ENCODE measurements at regions not wholly inside any gene's neighbourhood (a gene's known extent, or its start where the extent isn't known, plus 50 kb on each side); places are given as distances from the start of the nearest gene placed in this dataset.
A peak's percentile ranks its signal among the peaks of the same experiment; 100 is the strongest.

GRCh38 chr7:67620216-67620933 lies 623.7 kb downstream of the TYW1 start:
- TF ChIP-seq POLR2A (IDR thresholded peaks at IDR 0.05) = no peak

DNA sequence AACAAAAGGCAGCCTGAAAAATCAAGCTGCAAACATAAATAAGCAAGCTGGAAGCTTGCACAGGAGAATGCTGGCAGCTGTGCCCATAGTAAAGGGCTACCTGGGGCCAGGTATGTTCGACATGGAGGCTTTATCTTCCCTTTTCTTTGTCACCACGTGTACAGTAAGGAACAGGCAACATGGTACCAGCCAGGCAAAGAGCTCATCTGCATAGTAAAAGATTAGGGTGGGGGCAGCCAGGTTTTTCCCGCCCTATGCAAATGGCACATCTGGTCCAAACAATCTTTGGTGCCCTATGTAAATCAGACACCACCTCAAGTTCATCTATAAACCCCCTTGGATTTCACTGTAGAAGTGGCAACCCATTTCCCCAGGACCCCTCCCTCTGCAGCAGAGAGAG lies 625.1 kb downstream of the TYW1 start:
- intact Hi-C loops (cut with DNase I; ENCODE audit: low total_unique reads) = no loop called here
- no peak for DNase-seq
- Histone ChIP-seq H3K4me1 (peaks cover 0 to 14% (median 4%) of the 10 kb centered on the region in 4 donors), H3K9me3 (no peaks in the 10 kb centered on the region), H3K27ac (no peak overlapping the region), H3K36me3 (no peaks in the 10 kb centered on the region), H3K27me3 (peaks cover 0 to 44% (median 8%) of the 10 kb centered on the region in 3 donors), H3K4me3 (no peak overlapping the region)
- 33 to 50% (median 41%) methylated on average over 3 of the region's 3 CpGs for WGBS, 5 donors
- TF ChIP-seq EP300 (IDR thresholded peaks at IDR 0.05) (no peak), POLR2A (IDR thresholded peaks at IDR 0.05) (no peak), POLR2AphosphoS5 (IDR thresholded peaks at IDR 0.05) (no peak)
- TF ChIP-seq, protein P1, sequence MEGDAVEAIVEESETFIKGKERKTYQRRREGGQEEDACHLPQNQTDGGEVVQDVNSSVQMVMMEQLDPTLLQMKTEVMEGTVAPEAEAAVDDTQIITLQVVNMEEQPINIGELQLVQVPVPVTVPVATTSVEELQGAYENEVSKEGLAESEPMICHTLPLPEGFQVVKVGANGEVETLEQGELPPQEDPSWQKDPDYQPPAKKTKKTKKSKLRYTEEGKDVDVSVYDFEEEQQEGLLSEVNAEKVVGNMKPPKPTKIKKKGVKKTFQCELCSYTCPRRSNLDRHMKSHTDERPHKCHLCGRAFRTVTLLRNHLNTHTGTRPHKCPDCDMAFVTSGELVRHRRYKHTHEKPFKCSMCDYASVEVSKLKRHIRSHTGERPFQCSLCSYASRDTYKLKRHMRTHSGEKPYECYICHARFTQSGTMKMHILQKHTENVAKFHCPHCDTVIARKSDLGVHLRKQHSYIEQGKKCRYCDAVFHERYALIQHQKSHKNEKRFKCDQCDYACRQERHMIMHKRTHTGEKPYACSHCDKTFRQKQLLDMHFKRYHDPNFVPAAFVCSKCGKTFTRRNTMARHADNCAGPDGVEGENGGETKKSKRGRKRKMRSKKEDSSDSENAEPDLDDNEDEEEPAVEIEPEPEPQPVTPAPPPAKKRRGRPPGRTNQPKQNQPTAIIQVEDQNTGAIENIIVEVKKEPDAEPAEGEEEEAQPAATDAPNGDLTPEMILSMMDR (IDR thresholded peaks at IDR 0.05) = no peak

More at GRCh38 chr7:67620216-67620933, 623.7 kb downstream of the TYW1 start:
- H3K27ac ChIP-seq = no peak overlapping the region
- no peak for DNase-seq
- H3K27me3 ChIP-seq = peaks cover 0 to 50% (median 8%) of the 10 kb centered on the region in 3 donors
- WGBS, 5 donors = 69 to 82% (median 73%) methylated on average over 12 of the region's 12 CpGs
- intact Hi-C loops (cut with DNase I; ENCODE audit: low total_unique reads) = no loop called here
- no peaks in the 10 kb centered on the region for H3K9me3 ChIP-seq
- H3K36me3 ChIP-seq = no peaks in the 10 kb centered on the region
- no peak overlapping the region for H3K4me3 ChIP-seq
- peaks cover 0 to 11% (median 2%) of the 10 kb centered on the region in 4 donors for H3K4me1 ChIP-seq

DNA sequence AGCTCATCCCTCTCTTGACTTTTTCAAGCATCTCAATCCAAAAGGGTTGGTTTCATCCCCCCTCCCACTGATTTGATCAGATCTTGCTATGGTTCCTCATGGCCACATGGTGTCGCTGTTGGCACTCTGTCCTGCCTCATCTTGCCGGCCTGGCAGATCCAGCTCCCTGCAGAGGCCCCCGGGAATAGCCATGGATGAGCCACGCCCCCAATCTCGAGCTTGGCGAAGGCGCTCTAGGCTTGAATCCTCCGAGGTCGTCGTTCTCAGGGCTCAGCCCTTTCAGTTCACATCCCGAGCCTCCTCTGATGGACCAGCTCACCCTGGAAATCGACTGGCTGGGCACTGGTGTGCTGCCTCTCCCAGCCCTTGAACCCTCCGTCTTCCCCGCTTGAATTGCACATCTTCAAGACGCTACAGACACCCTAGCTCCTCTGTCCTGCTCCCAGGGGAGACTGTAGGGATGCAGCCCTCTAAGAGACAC lies 628.7 kb downstream of the TYW1 start:
- Histone ChIP-seq H3K27me3 (peaks cover 0 to 27% (median 0%) of the 10 kb centered on the region in 3 donors), H3K27ac (no peak overlapping the region), H3K9me3 (no peaks in the 10 kb centered on the region), H3K4me1 (peaks cover 0 to 8% (median 4%) of the 10 kb centered on the region in 4 donors), H3K36me3 (no peaks in the 10 kb centered on the region), H3K4me3 (peak overlapping the region in 3 of 4 donors; percentile 21 to 28 (median 25))
- DNase-seq = peak; percentile 53 to 94
- TF ChIP-seq POLR2A (IDR thresholded peaks at IDR 0.05) = no peak
- TF ChIP-seq, protein P1 (IDR thresholded peaks at IDR 0.05) = peak in 5 of 7 experiments; percentile 23 to 78 (median 71)
- no peak for TF ChIP-seq EP300 (IDR thresholded peaks at IDR 0.05)
- no peak for TF ChIP-seq POLR2AphosphoS5 (IDR thresholded peaks at IDR 0.05)
- intact Hi-C loops (cut with DNase I; ENCODE audit: low total_unique reads) = no loop called here
- 3 to 38% (median 11%) methylated on average over 6 to 15 of the region's 15 CpGs for WGBS, 5 donors

DNA sequence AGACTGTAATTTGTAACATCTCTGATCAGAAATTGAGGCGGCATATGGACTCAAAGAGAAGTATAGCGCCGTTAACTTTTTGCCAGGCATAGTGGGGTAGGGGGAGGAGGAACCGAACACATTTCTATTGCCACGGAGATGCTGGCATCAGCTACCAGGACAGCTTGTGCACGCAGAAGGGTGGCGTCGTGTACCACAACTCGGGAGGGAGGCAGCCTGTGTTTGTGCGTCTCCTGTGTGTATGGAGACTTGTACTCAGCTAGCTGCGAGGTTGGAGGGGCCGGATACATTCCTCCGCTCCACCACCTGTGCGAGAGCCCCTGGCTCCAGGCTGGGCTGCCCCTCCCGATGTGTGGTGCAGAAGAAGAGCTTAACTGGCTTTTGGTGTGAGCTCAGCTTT lies 634.8 kb downstream of the TYW1 start:
- H3K36me3 ChIP-seq = no peaks in the 10 kb centered on the region
- peaks cover 0 to 9% (median 0%) of the 10 kb centered on the region in 3 donors for H3K27me3 ChIP-seq
- no peaks in the 10 kb centered on the region for H3K9me3 ChIP-seq
- H3K4me3 ChIP-seq = no peak overlapping the region
- intact Hi-C loops (cut with DNase I; ENCODE audit: low total_unique reads) = no loop called here
- DNase-seq = peak in 1 of 2 donors; percentile 6
- TF ChIP-seq, protein P1 (IDR thresholded peaks at IDR 0.05) = no peak
- TF ChIP-seq EP300 (IDR thresholded peaks at IDR 0.05) (no peak), POLR2AphosphoS5 (IDR thresholded peaks at IDR 0.05) (no peak), POLR2A (IDR thresholded peaks at IDR 0.05) (no peak)
- no peaks in the 10 kb centered on the region for H3K4me1 ChIP-seq
- 52 to 67% (median 57%) methylated on average over 15 of the region's 15 CpGs for WGBS, 5 donors
- H3K27ac ChIP-seq = no peak overlapping the region

DNA sequence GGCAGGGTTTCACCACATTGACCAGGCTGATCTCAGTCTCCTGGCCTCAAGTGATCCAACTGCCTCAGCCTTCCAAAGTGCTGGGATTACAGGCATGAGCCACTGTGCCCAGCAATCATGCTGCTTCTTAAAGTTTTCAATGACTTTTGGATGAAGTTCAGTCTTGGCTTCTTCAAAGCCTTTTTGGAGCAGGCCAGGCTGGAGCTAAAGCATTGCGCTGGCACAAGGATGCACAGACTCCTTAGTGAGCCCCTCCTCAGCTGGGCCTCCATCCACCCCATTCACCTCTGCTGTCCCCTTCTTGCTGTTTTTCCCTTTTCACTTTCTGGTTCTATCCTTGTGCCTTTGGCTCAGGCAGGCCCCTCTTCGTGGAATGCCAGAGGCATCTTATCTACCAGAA lies 638.6 kb downstream of the TYW1 start:
- H3K4me1 ChIP-seq = no peaks in the 10 kb centered on the region
- DNase-seq = no peak
- no peak overlapping the region for H3K27ac ChIP-seq
- H3K27me3 ChIP-seq = peaks cover 0 to 5% (median 0%) of the 10 kb centered on the region in 3 donors
- intact Hi-C loops (cut with DNase I; ENCODE audit: low total_unique reads) = no loop called here
- no peak overlapping the region for H3K4me3 ChIP-seq
- 82 to 92% (median 88%) methylated on average over 2 of the region's 2 CpGs for WGBS, 5 donors
- H3K9me3 ChIP-seq = peaks cover 0 to 3% (median 0%) of the 10 kb centered on the region in 4 donors
- no peaks in the 10 kb centered on the region for H3K36me3 ChIP-seq
- no peak for TF ChIP-seq POLR2A (IDR thresholded peaks at IDR 0.05)
- TF ChIP-seq EP300 (IDR thresholded peaks at IDR 0.05) = no peak
- TF ChIP-seq, protein P1 (IDR thresholded peaks at IDR 0.05) = no peak
- TF ChIP-seq POLR2AphosphoS5 (IDR thresholded peaks at IDR 0.05) = no peak
